ENCODE measurements at regions not wholly inside any gene's neighbourhood (a gene's known extent, or its start where the extent isn't known, plus 50 kb on each side); places are given as distances from the start of the nearest gene placed in this dataset.
"Not testable (repeated sequence)": the region's sequence is repeated elsewhere in the genome, so short reads cannot be mapped to it uniquely, and the experiment has no call there.

- no peak overlapping the region for H3K4me2 ChIP-seq
- H3K27me3 ChIP-seq, result no peaks in the 10 kb centered on the region
- WGBS (ENCODE audit: low lambda C conversion rate, missing lambda C conversion rate), result 80% methylated on average over 7 of the region's 7 CpGs
- H3K36me3 ChIP-seq (replicated peaks; ENCODE audit: insufficient read depth, low read depth), result no peaks in the 10 kb centered on the region
- no peaks in the 10 kb centered on the region for H3K9me3 ChIP-seq (ENCODE audit: low read depth)
- no peaks in the 10 kb centered on the region for H3K9me2 ChIP-seq (replicated peaks; ENCODE audit: insufficient read depth)
- H3K79me2 ChIP-seq, result no peaks in the 10 kb centered on the region
- no peak for DNase-seq (ENCODE audit: low spot score)
- H2AFZ ChIP-seq, result no peak overlapping the region
- H3K4me1 ChIP-seq (ENCODE audit: insufficient read depth), result peaks cover 5% of the 10 kb centered on the region
- TF ChIP-seq EZH2phosphoT487 (IDR thresholded peaks at IDR 0.05; ENCODE audit: low read depth, severe bottlenecking, unreplicated experiment) (no peak), EZH2 (IDR thresholded peaks at IDR 0.05; ENCODE audit: borderline replicate concordance) (no peak), CTCF (IDR thresholded peaks at IDR 0.05; ENCODE audit: poor library complexity) (no peak)
- H3K4me3 ChIP-seq, result no peak overlapping the region
- H3K27ac ChIP-seq, result peak overlapping the region; percentile 24
- no peaks in the 10 kb centered on the region for H4K20me1 ChIP-seq (ENCODE audit: insufficient read depth, poor library complexity, severe bottlenecking)
These were observed 78.1 kb upstream of the MTHFD1L start for GRCh38 chr6:150787429-150787828.

GRCh38 chr6:150788089-150788488, 77.4 kb upstream of the MTHFD1L start:
- Histone ChIP-seq H3K36me3 (replicated peaks; ENCODE audit: insufficient read depth, low read depth) (no peaks in the 10 kb centered on the region), H3K4me3 (no peak overlapping the region), H4K20me1 (ENCODE audit: insufficient read depth, poor library complexity, severe bottlenecking) (no peaks in the 10 kb centered on the region), H3K27me3 (no peaks in the 10 kb centered on the region), H3K79me2 (no peaks in the 10 kb centered on the region), H2AFZ (no peak overlapping the region), H3K4me1 (ENCODE audit: insufficient read depth) (peaks cover 5% of the 10 kb centered on the region), H3K4me2 (no peak overlapping the region), H3K9me3 (ENCODE audit: low read depth) (no peaks in the 10 kb centered on the region), H3K9me2 (replicated peaks; ENCODE audit: insufficient read depth) (no peaks in the 10 kb centered on the region), H3K27ac (peak overlapping the region; percentile 20)
- TF ChIP-seq CTCF (IDR thresholded peaks at IDR 0.05; ENCODE audit: poor library complexity) (no peak), EZH2phosphoT487 (IDR thresholded peaks at IDR 0.05; ENCODE audit: low read depth, severe bottlenecking, unreplicated experiment) (no peak), EZH2 (IDR thresholded peaks at IDR 0.05; ENCODE audit: borderline replicate concordance) (no peak)
- 65% methylated on average over 6 of the region's 6 CpGs for WGBS (ENCODE audit: low lambda C conversion rate, missing lambda C conversion rate)
- DNase-seq (ENCODE audit: low spot score), result no peak

- H3K4me3 ChIP-seq; H4K20me1 ChIP-seq (ENCODE audit: insufficient read depth, poor library complexity, severe bottlenecking); H3K9me3 ChIP-seq (ENCODE audit: low read depth); H3K9me2 ChIP-seq (replicated peaks; ENCODE audit: insufficient read depth); H3K4me1 ChIP-seq (ENCODE audit: insufficient read depth); H3K27ac ChIP-seq; H3K4me2 ChIP-seq; H2AFZ ChIP-seq; H3K27me3 ChIP-seq; H3K36me3 ChIP-seq (replicated peaks; ENCODE audit: insufficient read depth, low read depth); H3K79me2 ChIP-seq; DNase-seq (ENCODE audit: low spot score): not testable (repeated sequence)
- WGBS (ENCODE audit: low lambda C conversion rate, missing lambda C conversion rate), result 97% methylated on average over 6 of the region's 6 CpGs
These were observed 75.6 kb upstream of the MTHFD1L start for GRCh38 chr6:150789906-150790305.

- Histone ChIP-seq H3K4me3 (no peak overlapping the region), H2AFZ (no peak overlapping the region), H3K27me3 (no peaks in the 10 kb centered on the region), H4K20me1 (ENCODE audit: insufficient read depth, poor library complexity, severe bottlenecking) (no peaks in the 10 kb centered on the region), H3K9me2 (replicated peaks; ENCODE audit: insufficient read depth) (no peaks in the 10 kb centered on the region), H3K27ac (no peak overlapping the region), H3K4me2 (no peak overlapping the region), H3K36me3 (replicated peaks; ENCODE audit: insufficient read depth, low read depth) (no peaks in the 10 kb centered on the region), H3K79me2 (no peaks in the 10 kb centered on the region), H3K4me1 (ENCODE audit: insufficient read depth) (peaks cover 5% of the 10 kb centered on the region), H3K9me3 (ENCODE audit: low read depth) (no peaks in the 10 kb centered on the region)
- WGBS (ENCODE audit: low lambda C conversion rate, missing lambda C conversion rate), result 90% methylated on average over 1 of the region's 1 CpG
- TF ChIP-seq EZH2 (IDR thresholded peaks at IDR 0.05; ENCODE audit: borderline replicate concordance) (no peak), CTCF (IDR thresholded peaks at IDR 0.05; ENCODE audit: poor library complexity) (no peak), EZH2phosphoT487 (IDR thresholded peaks at IDR 0.05; ENCODE audit: low read depth, severe bottlenecking, unreplicated experiment) (no peak)
- DNase-seq (ENCODE audit: low spot score), result no peak
These were observed 73.8 kb upstream of the MTHFD1L start for GRCh38 chr6:150791717-150792116.

All from hepatocyte (in vitro differentiated cells).